OCI-LY7 (cell line): ENCODE measurements at regions not wholly inside any gene's neighbourhood (a gene's known extent, or its start where the extent isn't known, plus 50 kb on each side); places are given as distances from the start of the nearest gene placed in this dataset.

ENCODE experiments used
- BruUV-seq: library from RNA; stranded (reverse); fragments of 400-500 nt; replicated peaks from 2 replicates; lab custom pipeline; 2021; lab: Mats Ljungman, UMichigan
- CTCF ChIA-PET: fragments of 300-600 bp; sonication (Branson Sonifier 250); formaldehyde crosslinking; loops from one replicate; lab custom pipeline; 2022; ENCODE audit warnings: antibody characterized with exemption; ENCODE audit not compliant: unreplicated experiment; lab: Charles Lee
- POLR2A ChIA-PET: fragments of 300-600 bp; sonication (Branson Sonifier 250); formaldehyde crosslinking; loops from one replicate; lab custom pipeline; 2022; ENCODE audit warnings: antibody characterized with exemption; lab: Charles Lee
- DNase-seq: peaks from one replicate; pipeline ENCODE4 v3.0.0-alpha.2; 2015; ENCODE audit warnings: low spot score
- H2AFZ ChIP-seq: fragments of 200-600 bp; sonication (generic), shearing (Covaris generic); 2 replicates; pipeline ENCODE4 v1.6.1; 2014; ENCODE audit warnings: mild to moderate bottlenecking, antibody characterized with exemption, low read length, moderate library complexity
- H3K27ac ChIP-seq: fragments of 200-600 bp; sonication (generic); 2 replicates; pipeline ENCODE4 v1.5.1; 2014; ENCODE audit warnings: mixed run types, low read depth, mild to moderate bottlenecking, moderate library complexity, low read length, inconsistent platforms; ENCODE audit not compliant: poor library complexity, severe bottlenecking
- H3K36me3 ChIP-seq: fragments of 200-600 bp; sonication (generic); 2 replicates; pipeline ENCODE4 v1.6.1; 2014; ENCODE audit warnings: mild to moderate bottlenecking, antibody characterized with exemption, low read length, moderate library complexity, mixed read lengths; ENCODE audit not compliant: insufficient read depth
- H3K4me1 ChIP-seq: fragments of 200-600 bp; sonication (generic); 2 replicates; pipeline ENCODE4 v1.5.1; 2014; ENCODE audit warnings: mild to moderate bottlenecking, low read length; ENCODE audit not compliant: insufficient read depth, poor library complexity, severe bottlenecking
- H3K4me2 ChIP-seq: fragments of 200-600 bp; sonication (generic); 2 replicates; pipeline ENCODE4 v1.6.1; 2014; ENCODE audit warnings: mild to moderate bottlenecking, low read length
- H3K4me3 ChIP-seq: fragments of 200-600 bp; sonication (generic); 2 replicates; pipeline ENCODE4 v1.5.1; 2014; ENCODE audit warnings: mild to moderate bottlenecking, low read depth, low read length; ENCODE audit not compliant: poor library complexity, severe bottlenecking
- H3K79me2 ChIP-seq: fragments of 200-600 bp; sonication (generic); 2 replicates; pipeline ENCODE4 v1.6.1; 2016; ENCODE audit warnings: low read depth, mild to moderate bottlenecking, low read length, moderate library complexity, mixed read lengths; ENCODE audit not compliant: insufficient read depth
- H3K9me2 ChIP-seq: fragments of 200-600 bp; sonication (generic); 2 replicates; pipeline ENCODE4 v1.6.1; 2016; ENCODE audit warnings: mild to moderate bottlenecking, low read length, mixed read lengths; ENCODE audit not compliant: insufficient read depth
- H3K9me3 ChIP-seq: fragments of 200-600 bp; sonication (generic); 2 replicates; pipeline ENCODE4 v1.6.1; 2014; ENCODE audit warnings: mild to moderate bottlenecking, mixed run types, low read length, mixed read lengths
- H4K20me1 ChIP-seq: fragments of 200-600 bp; sonication (generic); 2 replicates; pipeline ENCODE4 v1.6.1; 2014; ENCODE audit warnings: mild to moderate bottlenecking, antibody characterized with exemption, low read length, moderate library complexity, mixed read lengths; ENCODE audit not compliant: insufficient read depth
- EZH2phosphoT487 ChIP-seq: fragments of 200-600 bp; sonication (generic); IDR thresholded peaks from 2 replicates; pipeline ENCODE4 v1.6.1; 2018; ENCODE audit warnings: low read depth, borderline replicate concordance, mild to moderate bottlenecking, mixed run types, antibody characterized with exemption, low read length, moderate library complexity, mixed read lengths
- intact Hi-C: fragments of 100-400 bp; cut with micrococcal nuclease; formaldehyde crosslinking; loops from one replicate; pipeline ENCODE4 v1.10.0; 2022; ENCODE audit not compliant: unreplicated experiment
- TF ChIP-seq, protein P1 (sequence below): fragments of 200-600 bp; sonication (generic); conservative IDR thresholded peaks from 2 replicates; pipeline ENCODE4 v1.5.1; 2014; ENCODE audit warnings: mild to moderate bottlenecking, antibody characterized with exemption, low read length, moderate library complexity, mixed read lengths

DNA sequence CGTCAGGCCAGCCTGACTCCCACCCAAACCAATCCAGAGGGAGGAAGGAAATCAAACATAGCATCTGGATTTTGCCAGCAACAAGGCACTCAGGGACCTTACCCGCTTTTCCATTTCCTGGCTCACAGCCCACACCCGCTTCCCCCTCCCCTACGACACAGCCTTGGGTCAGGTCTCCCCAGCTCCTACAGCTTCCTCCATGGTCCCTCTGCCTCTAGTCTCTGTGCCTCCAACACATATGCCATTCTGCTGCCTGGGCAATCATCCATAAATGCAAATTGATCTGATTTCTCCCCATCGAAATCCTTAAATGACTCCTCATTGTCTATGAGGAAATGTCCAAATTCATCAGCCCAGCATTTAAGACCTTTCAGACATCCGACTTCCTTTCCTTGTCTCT lies 53.2 kb upstream of the CUX1 start:
- no peaks in the 10 kb centered on the region for H3K4me1 ChIP-seq
- no peaks in the 10 kb centered on the region for H3K9me2 ChIP-seq
- H3K36me3 ChIP-seq = no peaks in the 10 kb centered on the region
- H3K9me3 ChIP-seq = no peaks in the 10 kb centered on the region
- no peaks in the 10 kb centered on the region for H4K20me1 ChIP-seq
- H2AFZ ChIP-seq = no peak overlapping the region
- CTCF ChIA-PET = no interaction called here
- POLR2A ChIA-PET = no interaction called here
- H3K27ac ChIP-seq = no peak overlapping the region
- H3K4me2 ChIP-seq = no peak overlapping the region
- intact Hi-C loops = no loop called here
- BruUV-seq = no TSS peak
- no peaks in the 10 kb centered on the region for H3K79me2 ChIP-seq
- TF ChIP-seq, protein P1, sequence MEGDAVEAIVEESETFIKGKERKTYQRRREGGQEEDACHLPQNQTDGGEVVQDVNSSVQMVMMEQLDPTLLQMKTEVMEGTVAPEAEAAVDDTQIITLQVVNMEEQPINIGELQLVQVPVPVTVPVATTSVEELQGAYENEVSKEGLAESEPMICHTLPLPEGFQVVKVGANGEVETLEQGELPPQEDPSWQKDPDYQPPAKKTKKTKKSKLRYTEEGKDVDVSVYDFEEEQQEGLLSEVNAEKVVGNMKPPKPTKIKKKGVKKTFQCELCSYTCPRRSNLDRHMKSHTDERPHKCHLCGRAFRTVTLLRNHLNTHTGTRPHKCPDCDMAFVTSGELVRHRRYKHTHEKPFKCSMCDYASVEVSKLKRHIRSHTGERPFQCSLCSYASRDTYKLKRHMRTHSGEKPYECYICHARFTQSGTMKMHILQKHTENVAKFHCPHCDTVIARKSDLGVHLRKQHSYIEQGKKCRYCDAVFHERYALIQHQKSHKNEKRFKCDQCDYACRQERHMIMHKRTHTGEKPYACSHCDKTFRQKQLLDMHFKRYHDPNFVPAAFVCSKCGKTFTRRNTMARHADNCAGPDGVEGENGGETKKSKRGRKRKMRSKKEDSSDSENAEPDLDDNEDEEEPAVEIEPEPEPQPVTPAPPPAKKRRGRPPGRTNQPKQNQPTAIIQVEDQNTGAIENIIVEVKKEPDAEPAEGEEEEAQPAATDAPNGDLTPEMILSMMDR = no peak
- no peak for TF ChIP-seq EZH2phosphoT487
- DNase-seq = no peak
- H3K4me3 ChIP-seq = no peak overlapping the region

DNA sequence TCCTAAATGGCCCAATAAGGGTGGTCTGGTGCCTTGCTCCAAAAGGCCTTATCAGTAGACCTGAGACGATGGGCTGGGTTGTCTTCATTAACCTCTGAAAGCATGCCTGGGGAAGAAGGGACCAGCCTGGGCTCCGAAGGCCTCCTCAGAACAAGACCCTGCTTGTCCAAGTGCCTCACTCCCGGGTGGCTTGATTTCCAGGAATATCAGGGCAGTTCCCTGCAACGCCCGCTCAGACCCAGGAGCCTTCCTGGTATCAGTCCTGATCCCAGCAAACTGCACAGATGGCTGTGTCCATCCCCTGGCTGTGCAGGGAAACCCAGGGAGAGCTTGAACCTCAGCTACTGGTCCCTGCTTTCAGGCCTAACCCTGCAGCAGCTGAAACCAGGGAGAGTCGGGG lies 49.9 kb upstream of the CUX1 start:
- H3K4me1 ChIP-seq = no peaks in the 10 kb centered on the region
- no peaks in the 10 kb centered on the region for H3K36me3 ChIP-seq
- H3K27ac ChIP-seq = no peak overlapping the region
- TF ChIP-seq EZH2phosphoT487 = no peak
- TF ChIP-seq, protein P1 = no peak
- BruUV-seq = no TSS peak
- intact Hi-C loops = no loop called here
- no peak overlapping the region for H3K4me2 ChIP-seq
- no peaks in the 10 kb centered on the region for H3K9me3 ChIP-seq
- no peak overlapping the region for H2AFZ ChIP-seq
- H3K4me3 ChIP-seq = no peak overlapping the region
- H3K79me2 ChIP-seq = no peaks in the 10 kb centered on the region
- ChIA-PET CTCF (no interaction called here), POLR2A (interaction anchor here (0.6 to 1.5 kb wide), 2 partner anchors 23 kb away, joined by 3 to 8 read pairs; no protein-coding TSS in a partner anchor)
- H3K9me2 ChIP-seq = no peaks in the 10 kb centered on the region
- no peaks in the 10 kb centered on the region for H4K20me1 ChIP-seq
- DNase-seq = no peak
